ENCODE measurements at regions not wholly inside any gene's neighbourhood (a gene's known extent, or its start where the extent isn't known, plus 50 kb on each side); places are given as distances from the start of the nearest gene placed in this dataset.

GRCh38 chr12:12016284-12017100 is 54.2 kb upstream of the BCL2L14 start:
- DNase-seq, result no peak

GRCh38 chr12:12017135-12017581 is 53.6 kb upstream of the BCL2L14 start:
- DNase-seq, result no peak

GRCh38 chr12:12017798-12018197 is 52.9 kb upstream of the BCL2L14 start:
- DNase-seq, result no peak

- DNase-seq, result no peak
These were observed 52.3 kb upstream of the BCL2L14 start for GRCh38 chr12:12018454-12018853.

- DNase-seq, result no peak
These were observed 50.9 kb upstream of the BCL2L14 start for GRCh38 chr12:12019881-12020280.

GRCh38 chr12:12020762-12021161 is 50.0 kb upstream of the BCL2L14 start:
- no peak for DNase-seq
